Activated gamma-delta T cell treated with anti-CD3 and anti-CD28 coated beads, Interleukin-2, amount 50 U/mL, for 16 hours (primary cell): ENCODE measurements at regions not wholly inside any gene's neighbourhood (a gene's known extent, or its start where the extent isn't known, plus 50 kb on each side); places are given as distances from the start of the nearest gene placed in this dataset.
"Not testable (repeated sequence)": the region's sequence is repeated elsewhere in the genome, so short reads cannot be mapped to it uniquely, and the experiment has no call there.

Experiments used
- DNase-seq: peaks from one replicate; pipeline ENCODE4 v3.0.0-alpha.2; 2020; ENCODE audit warnings: low read depth

DNA sequence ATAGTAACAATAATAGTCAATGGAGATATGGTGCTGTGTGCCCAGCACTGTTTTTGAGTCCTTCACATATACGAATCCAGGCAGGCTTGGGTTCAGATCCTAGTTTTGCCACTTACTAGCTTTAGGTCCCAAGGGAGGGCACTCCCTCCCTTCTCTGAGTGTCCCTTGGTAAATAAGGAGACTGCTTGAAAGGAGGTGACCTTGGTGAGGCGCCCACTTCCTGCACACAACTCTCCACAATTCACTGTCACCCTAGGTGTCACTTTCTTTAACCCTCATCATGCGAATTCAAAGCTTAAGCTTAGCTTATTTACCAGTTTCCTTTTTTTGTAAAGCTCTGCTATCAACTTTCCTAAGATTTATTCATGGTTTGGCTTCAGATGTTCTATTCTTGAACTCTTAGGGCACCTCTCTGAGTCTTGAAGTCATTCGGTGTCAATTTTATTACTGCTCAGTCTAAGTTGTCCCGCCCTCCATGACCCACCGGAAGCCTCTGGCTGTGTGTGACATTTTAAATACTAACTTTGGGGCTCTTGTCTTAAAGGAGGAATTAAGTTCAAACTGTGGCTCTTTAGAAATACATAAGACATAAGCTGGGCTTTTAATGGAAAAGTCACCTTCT is 170.7 kb upstream of the ZNF618 start:
- DNase-seq = no peak

DNA sequence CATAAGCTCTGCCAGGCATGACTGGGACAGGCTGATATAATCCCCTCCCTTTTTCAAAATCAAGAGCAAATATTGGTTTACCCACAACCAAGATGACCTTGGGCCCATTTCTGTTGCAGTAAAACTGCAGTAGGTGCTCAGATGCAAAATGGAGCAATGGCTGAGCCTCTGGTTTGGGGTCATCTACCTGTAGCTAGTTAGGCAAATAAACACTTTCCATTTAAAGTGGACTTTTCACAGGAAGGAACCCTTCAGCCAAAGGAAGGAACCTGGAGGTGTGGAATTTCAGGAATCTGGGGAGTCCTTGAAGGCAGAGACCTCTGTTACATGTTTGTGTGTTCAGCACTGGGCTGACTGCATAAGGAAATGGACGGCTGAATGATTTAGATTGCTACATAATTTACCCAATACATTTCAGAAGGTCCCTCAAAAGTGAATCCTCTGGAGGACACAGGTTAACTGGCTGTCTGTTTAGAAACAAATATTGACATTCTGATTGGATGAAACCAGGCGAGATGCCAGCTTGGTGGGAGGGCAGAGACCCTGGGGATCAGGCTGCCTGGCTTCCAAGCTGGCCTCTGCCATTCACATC is 170.1 kb upstream of the ZNF618 start:
- DNase-seq = no peak

DNA sequence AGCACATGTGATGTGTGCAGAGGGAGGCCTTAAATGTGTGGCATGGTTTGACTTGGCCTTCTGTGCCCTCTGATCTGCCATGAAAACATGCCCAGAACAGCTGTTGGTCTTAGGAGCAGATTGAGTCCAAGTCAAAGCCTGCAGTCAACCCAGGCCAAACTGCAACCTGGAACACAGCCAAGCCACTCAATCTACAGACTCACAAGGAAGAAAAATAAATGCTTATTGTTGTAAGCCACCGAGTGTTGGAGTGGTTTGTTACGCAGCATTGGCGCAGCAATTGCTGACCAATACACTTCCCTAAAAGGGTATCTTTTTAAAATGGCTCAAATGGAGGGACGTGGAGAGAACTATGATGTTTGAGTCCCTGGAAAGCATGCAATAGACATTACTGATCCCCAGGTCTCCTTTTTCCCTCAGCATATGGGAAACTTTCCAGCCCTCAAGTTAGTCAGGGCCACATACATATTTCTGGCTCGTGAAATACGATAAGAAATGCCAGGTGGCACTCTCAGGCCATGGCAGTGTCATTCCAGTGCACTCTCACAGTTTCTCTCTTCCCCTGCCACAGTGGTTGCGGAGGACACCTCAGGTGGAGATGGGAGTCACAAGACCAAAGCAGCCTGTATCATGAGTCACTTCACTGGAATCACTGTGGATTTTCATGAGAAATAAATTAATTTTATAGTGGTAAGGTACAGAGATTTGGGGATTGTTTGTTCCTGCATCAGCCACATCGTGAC is 168.0 kb upstream of the ZNF618 start:
- DNase-seq = no peak

DNA sequence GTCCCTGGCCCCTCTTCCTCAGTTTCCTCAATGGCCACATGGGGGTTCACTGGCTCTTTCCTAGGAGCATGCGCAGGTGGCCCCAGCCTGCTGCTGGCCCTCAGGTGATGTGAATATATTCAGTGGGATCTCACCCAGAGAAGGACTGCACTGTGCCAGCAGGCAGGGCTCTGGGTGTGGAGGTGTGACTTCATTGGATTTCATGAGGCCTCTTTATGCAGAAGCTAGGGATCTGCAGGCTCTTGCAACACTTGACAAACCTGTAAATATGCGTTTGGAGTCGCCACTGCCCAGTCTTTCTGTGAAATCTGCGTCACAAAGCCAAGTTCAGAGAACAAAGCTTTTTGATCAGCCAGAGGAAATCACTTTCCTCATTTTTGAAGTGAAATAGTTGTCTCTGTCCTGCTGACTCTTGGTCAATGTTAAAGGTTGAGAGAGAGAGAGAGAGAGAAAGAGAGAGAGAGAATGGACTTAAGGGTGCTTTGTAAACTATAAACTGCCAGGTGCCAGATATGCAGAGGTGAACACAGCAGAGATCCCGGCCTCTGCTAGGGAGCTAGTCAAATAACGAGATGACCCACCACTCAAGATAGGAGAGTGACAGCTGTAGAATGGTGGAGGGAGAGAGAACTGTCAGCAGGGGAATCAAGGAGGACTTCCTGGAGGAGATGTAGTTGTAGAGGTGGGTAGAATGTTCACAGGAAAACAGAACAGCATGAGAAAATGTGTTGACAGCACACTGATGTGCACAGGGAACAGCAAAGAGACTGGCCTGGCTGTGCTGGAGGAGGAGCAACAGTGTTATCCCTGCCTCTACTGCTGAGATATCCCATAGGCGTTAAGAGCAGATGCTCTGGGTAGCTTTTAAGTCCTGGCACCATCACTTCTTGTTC is 167.0 kb upstream of the ZNF618 start:
- no peak for DNase-seq

DNA sequence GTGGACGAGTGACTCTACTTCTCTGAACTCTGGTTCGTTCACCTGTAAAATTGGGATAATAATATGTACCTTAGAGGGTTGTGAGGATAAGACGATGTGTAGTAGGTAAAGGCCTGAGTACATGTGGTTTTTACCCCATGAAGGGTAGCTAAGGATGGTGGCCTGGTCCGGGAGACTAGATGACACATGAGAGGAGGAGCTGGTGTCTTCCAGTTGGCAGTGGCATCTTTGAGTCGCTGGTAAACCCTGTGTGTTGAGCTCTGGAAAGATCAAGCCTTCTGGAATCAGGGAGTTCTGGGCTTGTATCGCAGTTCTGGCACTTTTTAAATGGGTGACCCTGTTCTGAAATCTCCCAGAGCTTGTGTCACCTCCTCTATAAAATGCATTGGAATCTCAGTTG is 166.4 kb upstream of the ZNF618 start:
- DNase-seq = no peak

DNA sequence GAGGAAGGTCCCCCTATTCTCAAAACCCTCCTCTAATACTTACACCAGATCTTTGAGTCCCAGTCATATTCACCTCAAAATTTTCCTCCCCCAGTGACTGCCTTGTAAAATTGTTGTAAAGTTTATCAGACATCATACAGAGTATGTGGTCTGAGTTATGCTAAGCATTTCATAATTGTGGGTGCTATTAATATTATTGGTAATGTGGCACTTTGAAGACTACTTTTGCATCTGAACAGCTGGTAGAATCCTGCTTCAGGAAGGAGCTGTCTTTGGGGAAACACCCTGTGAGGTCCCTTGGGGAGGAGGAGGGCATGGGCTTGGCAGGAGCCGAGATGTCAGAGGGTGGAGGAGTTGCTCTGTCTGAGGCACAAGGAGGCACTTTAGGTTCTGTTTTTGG is 164.9 kb upstream of the ZNF618 start:
- DNase-seq = no peak

DNA sequence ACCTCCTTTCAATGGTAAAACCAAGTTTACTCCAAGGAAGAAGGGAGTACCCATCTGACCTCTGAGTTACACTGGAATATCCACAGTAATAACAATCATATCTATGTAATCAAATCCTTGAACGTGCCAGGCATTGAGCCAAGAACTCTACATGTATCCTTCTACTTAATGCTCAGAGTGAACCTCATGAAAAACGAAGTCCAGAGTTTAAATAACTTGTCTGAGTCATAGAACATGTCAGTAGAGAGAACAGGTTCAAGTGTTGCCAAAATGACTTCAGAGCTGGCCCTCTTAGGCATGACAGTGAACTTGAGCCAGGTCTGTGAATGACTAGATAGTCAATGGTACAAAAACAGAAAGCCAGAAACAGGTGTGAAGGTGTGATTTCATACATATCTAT is 164.1 kb upstream of the ZNF618 start:
- no peak for DNase-seq

DNA sequence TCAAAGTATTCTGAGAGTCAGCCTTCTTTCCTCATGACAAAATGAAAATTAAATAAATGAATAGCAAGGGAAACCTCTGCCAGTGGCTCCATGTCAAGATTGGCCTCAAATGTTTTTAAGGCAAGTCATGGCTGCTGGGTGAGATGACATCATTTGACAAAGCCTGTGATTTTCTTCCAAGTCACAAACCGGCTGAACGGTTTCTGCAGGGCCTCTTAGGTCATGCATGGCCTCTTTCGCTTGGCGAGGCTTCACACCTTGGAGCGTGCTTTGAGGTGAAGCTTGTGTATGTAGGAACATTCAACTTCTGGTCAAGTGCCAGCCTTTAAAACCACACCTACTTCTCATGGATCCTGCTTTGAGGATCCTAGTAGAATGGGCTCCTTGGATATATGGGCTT is 161.0 kb upstream of the ZNF618 start:
- DNase-seq = no peak

DNA sequence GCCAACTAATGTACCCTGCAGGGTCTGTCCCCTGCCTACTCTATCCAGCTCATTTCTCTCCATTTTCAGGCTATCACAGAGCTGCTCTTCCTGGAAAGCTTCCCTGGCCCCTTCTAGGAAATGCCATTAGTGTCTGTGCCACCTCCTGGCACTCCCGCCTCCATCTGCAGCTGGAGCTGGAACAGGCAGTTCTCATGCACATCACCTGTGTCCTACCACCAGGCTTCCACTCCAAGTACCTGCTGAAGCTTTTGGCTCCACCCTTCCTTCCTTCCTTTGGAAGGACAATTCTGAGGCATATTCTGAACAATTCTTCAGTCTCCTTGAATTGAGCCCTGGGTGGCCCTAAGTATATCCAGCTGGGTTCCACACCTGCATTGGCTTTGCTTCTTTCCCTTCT is 156.2 kb upstream of the ZNF618 start:
- no peak for DNase-seq

DNA sequence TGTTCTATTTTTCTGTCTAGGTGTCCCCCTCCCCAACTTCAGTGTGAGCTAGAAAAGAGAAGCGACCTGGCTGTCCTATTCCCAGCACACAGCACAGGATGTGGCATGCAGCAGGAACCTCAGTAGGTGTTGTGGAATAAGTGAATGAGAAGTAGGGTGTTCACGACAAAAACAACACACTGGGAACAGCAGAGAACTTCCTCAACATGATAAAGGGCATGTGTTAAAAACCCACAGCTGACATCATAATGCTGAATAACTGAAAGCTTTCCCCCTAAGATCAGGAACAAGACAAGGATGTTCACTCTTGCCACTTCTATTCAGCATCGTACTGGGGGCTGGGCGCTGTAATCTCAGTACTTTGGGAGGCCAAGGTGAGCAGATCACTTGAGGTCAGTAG is 155.6 kb upstream of the ZNF618 start:
- no peak for DNase-seq

DNA sequence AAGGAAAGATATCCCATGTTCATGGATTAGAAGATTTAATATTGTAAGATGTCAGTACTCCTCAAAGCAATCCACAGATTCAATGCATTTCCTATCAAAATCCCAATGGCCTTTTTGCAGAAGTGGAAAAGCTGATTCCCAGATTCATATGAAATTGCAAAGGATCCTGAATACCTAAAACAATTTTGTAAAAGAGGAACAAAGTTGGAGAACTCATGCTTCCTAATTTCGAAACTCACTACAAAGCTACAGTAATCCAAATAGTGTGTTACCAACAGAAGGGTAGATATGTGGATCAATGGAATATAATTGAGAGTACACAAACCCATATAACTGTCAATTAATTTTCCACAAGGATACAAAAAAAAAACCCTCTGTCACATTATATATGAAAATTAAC is 154.3 kb upstream of the ZNF618 start:
- no peak for DNase-seq

DNA sequence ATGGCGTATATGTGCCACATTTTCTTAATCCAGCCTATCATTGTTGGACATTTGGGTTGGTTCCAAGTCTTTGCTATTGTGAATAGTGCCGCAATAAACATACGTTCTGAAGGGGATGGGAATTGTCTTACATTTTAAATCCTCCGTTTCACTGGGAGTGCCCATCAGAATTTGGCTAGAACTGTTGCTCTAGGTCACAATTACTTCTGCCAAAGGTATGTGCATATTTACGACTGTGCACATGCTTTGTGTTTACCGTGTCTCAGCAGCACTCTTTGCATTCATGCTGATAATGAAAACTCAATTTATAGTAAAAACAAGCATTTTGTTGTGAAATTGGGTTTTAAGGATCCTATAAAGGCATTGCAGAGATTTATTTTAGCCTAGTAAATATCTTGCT is 151.9 kb upstream of the ZNF618 start:
- DNase-seq = no peak

DNA sequence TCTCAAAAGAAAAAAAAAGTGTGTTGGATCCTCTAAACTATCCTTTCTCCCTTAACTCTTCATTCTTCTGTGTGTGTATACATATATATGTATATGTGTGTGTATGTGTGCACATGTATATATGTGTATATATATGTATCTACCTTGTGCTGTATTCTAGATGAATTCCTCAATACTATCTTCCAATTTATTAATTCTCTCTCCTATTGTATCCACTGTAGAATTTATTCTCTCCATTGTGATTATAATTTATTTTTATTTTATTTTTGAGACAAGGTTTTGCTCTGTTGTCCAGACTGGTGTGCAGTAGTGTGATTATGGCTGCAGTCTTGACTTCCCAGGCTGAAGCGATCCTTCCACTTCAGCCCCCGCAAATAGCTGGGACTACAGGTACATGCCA is 147.1 kb upstream of the ZNF618 start:
- no peak for DNase-seq

DNA sequence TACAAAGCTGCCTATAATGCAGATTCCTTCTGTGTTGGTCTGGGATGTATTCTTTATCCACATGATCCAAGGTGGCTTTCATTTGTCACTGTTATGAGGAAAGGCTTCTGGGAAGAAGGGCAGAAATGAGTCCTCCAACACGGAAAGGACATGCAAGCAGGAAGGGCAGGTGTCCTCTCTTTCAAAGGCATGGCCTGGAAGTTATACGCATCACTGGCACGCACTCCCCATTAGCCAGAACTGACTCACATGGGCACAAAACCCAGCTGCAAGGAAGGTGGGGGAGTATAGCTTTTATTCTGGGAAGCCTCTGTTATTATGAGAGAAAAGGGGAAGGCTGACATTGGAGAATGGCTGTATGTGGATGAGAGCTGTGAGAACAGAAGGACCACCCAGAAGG is 141.3 kb upstream of the ZNF618 start:
- no peak for DNase-seq

DNA sequence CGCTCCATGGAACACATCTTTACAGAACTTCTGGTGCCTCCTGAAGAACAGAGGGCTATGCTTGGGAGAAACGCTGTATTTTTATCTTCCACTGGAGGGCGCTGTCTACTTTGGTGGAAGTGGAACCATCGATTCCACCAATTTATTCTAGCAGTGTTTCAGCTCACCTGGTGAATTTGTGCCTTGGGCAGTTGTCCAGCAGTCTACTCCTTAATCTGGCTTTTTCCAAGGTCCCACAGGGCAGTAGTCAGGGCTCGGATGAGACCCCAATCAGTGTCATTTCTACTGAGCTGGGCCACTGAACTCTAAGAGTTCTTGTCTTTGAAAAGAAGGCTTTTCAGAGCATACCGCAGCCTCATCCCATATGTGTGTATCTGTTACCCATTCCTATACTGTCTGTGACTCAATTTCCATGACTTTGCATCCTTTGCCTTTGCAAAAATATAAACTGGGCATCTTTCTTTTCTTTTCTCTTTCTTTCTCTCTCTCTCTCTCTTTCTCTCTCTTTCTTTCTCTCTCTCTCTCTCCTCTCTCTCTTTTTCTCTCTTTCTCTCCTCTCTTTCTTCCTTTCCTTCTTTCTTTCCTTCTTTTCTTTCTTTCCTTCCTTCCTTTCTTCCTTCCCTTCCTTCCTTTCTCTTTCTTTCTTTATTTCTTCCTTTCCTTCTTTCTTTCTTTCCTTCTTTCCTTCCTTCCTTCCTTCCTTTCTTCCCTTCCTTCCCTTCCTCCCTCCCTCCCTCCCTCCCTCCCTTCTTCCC is 138.4 kb upstream of the ZNF618 start:
- no peak for DNase-seq

DNA sequence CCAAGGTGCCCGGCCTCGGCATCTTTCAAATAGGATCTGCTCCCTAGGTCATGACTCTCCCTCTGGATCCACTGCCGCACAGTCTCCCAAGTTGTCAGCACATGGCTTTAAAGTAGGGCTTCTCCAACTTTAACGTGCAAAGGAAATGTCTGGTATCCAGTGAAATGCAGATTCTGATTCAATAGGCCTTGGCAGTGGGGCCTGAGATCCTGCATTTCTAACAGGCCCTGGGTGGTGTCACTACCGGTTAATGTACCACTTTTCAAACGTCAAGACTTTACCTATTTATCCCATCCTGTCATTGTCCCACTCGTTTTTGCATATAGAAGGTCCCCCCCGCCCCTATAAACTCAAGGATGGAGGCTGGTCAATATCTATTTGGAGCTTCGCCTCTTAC is 137.6 kb upstream of the ZNF618 start:
- no peak for DNase-seq

DNA sequence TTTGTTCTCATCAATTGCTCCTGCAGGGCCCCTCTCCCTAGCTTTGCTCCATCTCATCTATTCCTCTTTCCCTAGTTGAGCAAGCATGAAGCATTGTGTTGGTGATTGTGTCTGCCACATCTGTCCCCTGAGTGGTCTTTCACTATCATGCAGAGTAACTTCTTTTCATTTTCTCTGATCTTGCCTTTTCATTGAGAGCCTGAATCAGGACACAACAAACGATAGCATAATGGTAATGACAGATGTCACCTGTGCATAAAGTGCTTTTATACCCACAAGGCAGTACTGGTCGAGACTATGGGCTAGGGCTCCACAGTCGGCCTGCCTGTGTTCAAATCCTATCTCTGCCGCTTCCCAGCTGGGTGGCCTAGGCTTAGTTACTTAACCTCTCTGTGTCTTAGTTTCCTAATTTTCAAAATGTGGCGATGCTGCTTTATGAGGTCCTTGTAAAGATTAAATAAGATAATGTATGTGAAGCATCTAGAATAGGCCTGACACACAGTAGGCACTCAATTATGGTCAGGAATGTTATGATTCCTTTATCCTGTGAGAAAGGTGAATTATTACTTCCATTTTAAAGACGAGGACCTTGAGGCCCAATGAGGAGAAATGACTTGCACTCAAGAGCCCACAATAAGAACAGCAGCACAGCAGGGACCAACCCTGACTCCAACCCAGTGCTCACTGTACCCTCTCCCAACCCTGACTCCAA is 137.1 kb upstream of the ZNF618 start:
- DNase-seq = no peak

DNA sequence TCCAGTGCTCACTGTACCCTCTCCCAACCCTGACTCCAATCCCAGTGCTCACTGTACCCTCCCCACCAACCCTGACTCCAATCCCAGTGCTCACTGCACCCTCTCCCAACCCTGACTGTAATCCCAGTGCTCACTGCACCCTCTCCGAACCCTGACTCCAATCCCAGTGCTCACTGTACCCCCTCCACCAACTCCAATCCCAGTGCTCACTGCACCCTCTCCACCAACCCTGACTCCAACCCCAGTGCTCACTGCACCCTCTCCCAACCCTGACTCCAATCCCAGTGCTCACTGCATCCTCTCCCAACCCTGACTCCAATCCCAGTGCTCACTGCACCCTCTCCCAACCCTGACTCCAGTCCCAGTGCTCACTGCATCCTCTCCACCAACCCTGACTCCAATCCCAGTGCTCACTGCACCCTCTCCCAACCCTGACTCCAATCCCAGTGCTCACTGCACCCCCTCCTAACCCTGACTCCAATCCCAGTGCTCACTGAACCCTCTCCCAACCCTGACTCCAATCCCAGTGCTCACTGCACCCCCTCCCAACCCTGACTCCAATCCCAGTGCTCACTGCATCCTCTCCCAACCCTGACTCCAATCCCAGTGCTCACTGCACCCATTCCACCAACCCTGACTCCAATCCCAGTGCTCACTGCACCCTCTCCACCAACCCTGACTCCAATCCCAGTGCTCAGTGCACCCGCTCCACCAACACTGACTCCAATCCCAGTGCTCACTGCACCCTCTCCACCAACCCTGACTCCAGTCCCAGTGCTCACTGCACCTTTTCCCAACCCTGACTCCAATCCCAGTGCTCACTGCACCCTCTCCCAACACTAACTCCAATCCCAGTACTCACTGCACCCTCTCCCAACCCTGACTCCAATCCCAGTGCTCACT is 136.3 kb upstream of the ZNF618 start:
- not testable (repeated sequence) for DNase-seq

DNA sequence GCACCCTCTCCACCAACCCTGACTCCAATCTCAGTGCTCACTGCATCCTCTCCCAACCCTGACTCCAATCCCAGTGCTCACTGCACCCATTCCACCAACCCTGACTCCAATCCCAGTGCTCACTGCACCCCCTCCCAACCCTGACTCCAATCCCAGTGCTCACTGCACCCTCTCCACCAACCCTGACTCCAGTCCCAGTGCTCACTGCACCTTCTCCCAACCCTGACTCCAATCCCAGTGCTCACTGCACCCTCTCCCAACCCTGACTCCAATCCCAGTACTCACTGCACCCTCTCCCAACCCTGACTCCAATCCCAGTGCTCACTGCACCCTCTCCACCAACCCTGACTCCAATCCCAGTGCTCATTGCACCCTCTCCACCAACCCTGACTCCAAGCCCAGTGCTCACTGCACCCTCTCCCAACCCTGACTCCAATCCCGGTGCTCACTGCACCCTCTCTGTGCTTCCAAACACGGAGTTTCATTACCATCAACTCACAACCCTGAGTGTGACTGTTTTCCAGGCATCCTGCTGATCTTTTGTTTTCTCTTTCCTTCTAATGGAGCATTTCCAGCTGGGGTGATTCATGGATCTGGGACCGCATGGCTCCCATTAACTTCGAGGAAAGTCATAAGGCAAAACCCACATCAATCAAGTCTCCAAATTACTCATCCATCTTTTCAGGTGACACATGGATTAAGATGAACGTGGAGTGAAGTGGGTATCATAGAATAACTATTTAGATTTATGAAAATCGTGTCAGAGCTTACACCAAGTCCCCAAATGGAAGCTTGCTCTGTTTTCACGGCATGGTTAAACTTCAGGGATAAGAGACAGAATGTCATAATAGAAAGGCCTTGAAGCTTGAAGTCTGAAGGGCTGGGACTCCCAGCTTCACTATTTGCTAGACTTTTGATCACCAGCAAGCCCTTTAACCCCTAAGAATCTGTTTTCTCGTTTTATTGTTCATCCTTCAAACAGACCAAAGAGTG is 135.3 kb upstream of the ZNF618 start:
- DNase-seq = not testable (repeated sequence)
